IMR-90 (cell line): ENCODE measurements at regions not wholly inside any gene's neighbourhood (a gene's known extent, or its start where the extent isn't known, plus 50 kb on each side); places are given as distances from the start of the nearest gene placed in this dataset.

Experiments
- ATAC-seq: fragments of 200-7000 bp; cut with Tn5 transposase; 2 replicates; pipeline ENCODE4 v1.9.1; 2020; ENCODE audit warnings: low read depth, mild to moderate bottlenecking, moderate library complexity
- BruUV-seq: library from RNA; stranded (reverse); fragments of 400-500 nt; replicated peaks from 2 replicates; lab custom pipeline; 2021; lab: Mats Ljungman, UMichigan
- CTCF ChIA-PET: fragments of 300-600 bp; formaldehyde crosslinking; extraction: SDS; loops from one replicate; lab custom pipeline; 2021; ENCODE audit warnings: antibody characterized with exemption; lab: Yijun Ruan, JAX
- POLR2A ChIA-PET: fragments of 300-600 bp; sonication (Branson Sonifier 250); formaldehyde crosslinking; loops from one replicate; lab custom pipeline; 2022; ENCODE audit warnings: antibody characterized with exemption; ENCODE audit not compliant: unreplicated experiment; lab: Charles Lee
- DNase-seq: peaks from one replicate; pipeline ENCODE4 v3.0.0; 2013
- H2AFZ ChIP-seq: replicated peaks from 2 replicates; pipeline ENCODE3; 2013; ENCODE audit warnings: low read length, mild to moderate bottlenecking; ENCODE audit not compliant: poor library complexity
- H2AK5ac ChIP-seq: 2 replicates; pipeline ENCODE4 v1.6.1; 2013; ENCODE audit warnings: low read depth, low read length, inconsistent platforms
- H2AK9ac ChIP-seq: replicated peaks from 2 replicates; pipeline ENCODE3; 2013; ENCODE audit warnings: mild to moderate bottlenecking, low read depth, low read length, moderate library complexity; ENCODE audit not compliant: poor library complexity
- H2BK120ac ChIP-seq: 2 replicates; pipeline ENCODE4 v1.6.1; 2013; ENCODE audit warnings: low read depth, low read length, inconsistent platforms
- H2BK15ac ChIP-seq: 3 replicates; pipeline ENCODE4 v1.6.1; 2013; ENCODE audit warnings: low read depth, low read length, inconsistent platforms
- H2BK20ac ChIP-seq: 2 replicates; pipeline ENCODE4 v1.6.1; 2013; ENCODE audit warnings: low read depth, mild to moderate bottlenecking, inconsistent platforms, low read length, moderate library complexity
- H2BK5ac ChIP-seq: 2 replicates; pipeline ENCODE4 v1.6.1; 2013; ENCODE audit warnings: mild to moderate bottlenecking, low read depth, low read length, inconsistent platforms; ENCODE audit not compliant: poor library complexity, severe bottlenecking
- H3K14ac ChIP-seq: replicated peaks from 2 replicates; pipeline ENCODE4 v1.6.1; 2013; ENCODE audit warnings: low read depth, low read length, inconsistent platforms
- H3K18ac ChIP-seq: 2 replicates; pipeline ENCODE4 v1.6.1; 2013; ENCODE audit warnings: low read depth, low read length, control low read depth
- H3K23ac ChIP-seq: 2 replicates; pipeline ENCODE4 v1.6.1; 2013; ENCODE audit warnings: low read depth, low read length, inconsistent platforms
- H3K27ac ChIP-seq: 2 replicates; pipeline ENCODE4 v1.5.1; 2013; ENCODE audit warnings: mild to moderate bottlenecking, control low read depth, low read length; ENCODE audit not compliant: insufficient read depth
- H3K27me3 ChIP-seq: 2 replicates; pipeline ENCODE4 v1.6.1; 2013; ENCODE audit warnings: low read length; ENCODE audit not compliant: control insufficient read depth, insufficient read depth
- H3K36me3 ChIP-seq: 2 replicates; pipeline ENCODE4 v1.6.1; 2013; ENCODE audit warnings: low read length, mixed read lengths; ENCODE audit not compliant: control insufficient read depth, insufficient read depth
- H3K4ac ChIP-seq: 2 replicates; pipeline ENCODE4 v1.6.1; 2013; ENCODE audit warnings: low read depth, low read length, inconsistent platforms
- H3K4me1 ChIP-seq: 2 replicates; pipeline ENCODE4 v1.6.1; 2013; ENCODE audit warnings: low read length, mixed read lengths; ENCODE audit not compliant: control insufficient read depth, insufficient read depth
- H3K4me2 ChIP-seq: 2 replicates; pipeline ENCODE4 v1.6.1; 2013; ENCODE audit warnings: low read depth, mild to moderate bottlenecking, control low read depth, low read length, moderate library complexity
- H3K4me3 ChIP-seq: 2 replicates; pipeline ENCODE4 v1.5.1; 2013; ENCODE audit warnings: low read depth, mild to moderate bottlenecking, control low read depth, low read length, moderate library complexity; ENCODE audit not compliant: insufficient read depth
- H3K56ac ChIP-seq: 2 replicates; pipeline ENCODE4 v1.6.1; 2013; ENCODE audit warnings: low read length, inconsistent platforms; ENCODE audit not compliant: insufficient read depth; ENCODE audit errors: extremely low read depth
- H3K79me1 ChIP-seq, 2 experiments: 2 replicates each; pipeline ENCODE4 v1.6.1; 2013; ENCODE audit warnings: low read length in 2 of 2, inconsistent platforms in 1 of 2, low read depth in 1 of 2
- H3K9ac ChIP-seq: 2 replicates; pipeline ENCODE4 v1.6.1; 2013; ENCODE audit warnings: low read depth, low read length, control low read depth
- H3K9me1 ChIP-seq: 2 replicates; pipeline ENCODE4 v1.6.1; 2013; ENCODE audit warnings: low read length, inconsistent platforms; ENCODE audit not compliant: insufficient read depth
- H3K9me3 ChIP-seq: 2 replicates; pipeline ENCODE4 v1.6.1; 2013; ENCODE audit warnings: low read length; ENCODE audit not compliant: control insufficient read depth, insufficient read depth
- H4K20me1 ChIP-seq: 2 replicates; pipeline ENCODE4 v1.6.1; 2013; ENCODE audit warnings: low read length, inconsistent platforms; ENCODE audit not compliant: insufficient read depth
- H4K5ac ChIP-seq: 2 replicates; pipeline ENCODE4 v1.6.1; 2013; ENCODE audit warnings: mild to moderate bottlenecking, low read depth, low read length, control low read depth
- H4K8ac ChIP-seq, 2 experiments: 2 replicates each; pipeline ENCODE4 v1.6.1; 2013; ENCODE audit warnings: low read depth in 2 of 2, low read length in 2 of 2, control low read depth in 1 of 2, inconsistent platforms in 1 of 2
- H4K91ac ChIP-seq: 2 replicates; pipeline ENCODE4 v1.6.1; 2013; ENCODE audit warnings: low read depth, low read length, inconsistent platforms; ENCODE audit not compliant: insufficient read depth
- BHLHE40 ChIP-seq: fragments of 150-350 bp; IDR thresholded peaks from 2 replicates; pipeline ENCODE4 v1.6.1; 2016; ENCODE audit warnings: mild to moderate bottlenecking, low read depth, low read length
- CEBPB ChIP-seq: IDR thresholded peaks from 2 replicates; pipeline ENCODE4 v1.6.1; 2012; ENCODE audit warnings: low read depth, low read length, improper control_type of control experiment
- CHD1 ChIP-seq: IDR thresholded peaks from 2 replicates; pipeline ENCODE4 v1.6.1; 2012; ENCODE audit warnings: low read depth, low read length, improper control_type of control experiment
- CTCF ChIP-seq: conservative IDR thresholded peaks from 2 replicates; pipeline ENCODE4 v1.5.1; 2012; ENCODE audit warnings: mild to moderate bottlenecking, low read depth, low read length, improper control_type of control experiment
- FOS ChIP-seq: fragments of 150-350 bp; IDR thresholded peaks from 2 replicates; pipeline ENCODE4 v1.6.1; 2016; ENCODE audit warnings: low read depth, low read length
- MAFK ChIP-seq: IDR thresholded peaks from 2 replicates; pipeline ENCODE4 v1.6.1; 2012; ENCODE audit warnings: low read depth, low read length, improper control_type of control experiment
- MAZ ChIP-seq: IDR thresholded peaks from 2 replicates; pipeline ENCODE4 v1.6.1; 2012; ENCODE audit warnings: low read depth, mild to moderate bottlenecking, low read length, improper control_type of control experiment, moderate library complexity, borderline replicate concordance
- MXI1 ChIP-seq: IDR thresholded peaks from 2 replicates; pipeline ENCODE4 v1.6.1; 2012; ENCODE audit warnings: low read depth, mild to moderate bottlenecking, low read length, moderate library complexity, borderline replicate concordance
- NFE2L2 ChIP-seq: fragments of 150-350 bp; IDR thresholded peaks from 2 replicates; pipeline ENCODE4 v1.6.1; 2016; ENCODE audit warnings: low read depth, mild to moderate bottlenecking, low read length
- POLR2A ChIP-seq: IDR thresholded peaks from 2 replicates; pipeline ENCODE4 v1.6.1; 2012; ENCODE audit warnings: mild to moderate bottlenecking, low read depth, low read length
- RAD21 ChIP-seq: IDR thresholded peaks from 2 replicates; pipeline ENCODE4 v1.6.1; 2012; ENCODE audit warnings: low read length, improper control_type of control experiment
- RCOR1 ChIP-seq: IDR thresholded peaks from 2 replicates; pipeline ENCODE4 v1.6.1; 2012; ENCODE audit warnings: mild to moderate bottlenecking, low read length, improper control_type of control experiment; ENCODE audit not compliant: insufficient replicate concordance
- RFX5 ChIP-seq: IDR thresholded peaks from 2 replicates; pipeline ENCODE4 v1.8.0; 2012; ENCODE audit warnings: low read depth, mild to moderate bottlenecking, low read length, moderate library complexity
- SMC3 ChIP-seq: fragments of 150-350 bp; IDR thresholded peaks from 2 replicates; pipeline ENCODE4 v1.6.1; 2016; ENCODE audit warnings: low read depth, mild to moderate bottlenecking, antibody characterized with exemption, low read length, moderate library complexity
- WGBS, 2 experiments: methylation state at CpG; one replicate each; pipeline versions ENCODE4 v1.1.5 to v1.1.7; 2013; ENCODE audit warnings: missing lambda C conversion rate in 2 of 2; ENCODE audit not compliant: insufficient read length in 1 of 2; ENCODE audit errors: extremely low coverage in 2 of 2; 5-methylcytosine and 5-hydroxymethylcytosine counted together
- dilution Hi-C: fragments of 300-500 bp; cut with HindIII; formaldehyde crosslinking; loops from one replicate; pipeline ENCODE4 v1.14.3; 2018; ENCODE audit warnings: low sequenced_read_pairs; ENCODE audit not compliant: unreplicated experiment
- in situ Hi-C: fragments of 300-500 bp; cut with MboI; formaldehyde crosslinking; loops from 3 replicates; pipeline ENCODE4 v1.14.3; 2019; ENCODE audit warnings: low sequenced_read_pairs, inconsistent platforms, mixed read lengths
- intact Hi-C: fragments of 100-400 bp; cut with micrococcal nuclease; formaldehyde crosslinking; loops from 2 replicates; pipeline ENCODE4 v1.10.0; 2022
- TF ChIP-seq, protein P1 (sequence below): fragments of 150-350 bp; IDR thresholded peaks from 2 replicates; pipeline ENCODE4 v1.6.1; 2017; ENCODE audit warnings: mild to moderate bottlenecking, antibody characterized with exemption, low read length, low read depth
- TF ChIP-seq, protein P2 (sequence below): fragments of 150-350 bp; IDR thresholded peaks from 2 replicates; pipeline ENCODE4 v1.6.1; 2016; ENCODE audit warnings: low read depth, mild to moderate bottlenecking, low read length, moderate library complexity, borderline replicate concordance

DNA sequence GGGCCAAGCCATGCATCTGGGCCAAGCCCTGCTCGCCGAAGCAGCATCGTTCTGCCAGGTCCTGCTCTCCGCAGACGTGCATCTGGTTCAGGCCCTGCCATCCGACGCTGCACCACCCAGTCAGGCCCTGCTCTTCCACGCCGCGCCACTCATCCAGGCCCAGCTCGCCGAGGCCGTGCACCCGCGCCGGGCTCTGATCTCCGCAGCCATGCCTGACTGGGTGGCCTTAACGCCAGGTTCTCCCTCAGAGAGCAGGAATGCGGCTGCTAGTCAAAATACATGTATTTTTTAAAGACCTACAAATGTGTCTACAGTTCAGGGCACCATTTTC, 891.1 kb upstream of the CTNND2 start:
- Histone ChIP-seq H3K27ac (no peak overlapping the region), H4K5ac (no peak overlapping the region), H3K4ac (no peak overlapping the region), H3K18ac (no peak overlapping the region), H3K36me3 (no peaks in the 10 kb centered on the region), H3K4me3 (no peak overlapping the region), H3K14ac (no peak overlapping the region), H3K9ac (no peak overlapping the region), H4K20me1 (no peaks in the 10 kb centered on the region), H2AK9ac (no peak overlapping the region), H4K8ac (no peak overlapping the region), H2BK15ac (no peak overlapping the region), H3K9me3 (peaks cover 16% of the 10 kb centered on the region), H4K91ac (no peak overlapping the region), H3K4me2 (no peak overlapping the region), H3K79me1 (no peaks in the 10 kb centered on the region), H2AK5ac (no peak overlapping the region), H3K9me1 (no peaks in the 10 kb centered on the region), H2AFZ (no peak overlapping the region), H3K56ac (no peak overlapping the region), H2BK20ac (no peak overlapping the region), H3K4me1 (no peaks in the 10 kb centered on the region), H2BK120ac (no peak overlapping the region), H3K27me3 (no peaks in the 10 kb centered on the region), H3K23ac (no peak overlapping the region), H2BK5ac (no peak overlapping the region)
- DNase-seq (no peak), ATAC-seq (no peak)
- dilution Hi-C loops, result no loop called here
- intact Hi-C loops, result no loop called here
- TF ChIP-seq BHLHE40, result no peak
- TF ChIP-seq CHD1, result no peak
- no peak for TF ChIP-seq MAZ
- no peak for TF ChIP-seq MXI1
- no peak for TF ChIP-seq RAD21
- TF ChIP-seq, protein P1, sequence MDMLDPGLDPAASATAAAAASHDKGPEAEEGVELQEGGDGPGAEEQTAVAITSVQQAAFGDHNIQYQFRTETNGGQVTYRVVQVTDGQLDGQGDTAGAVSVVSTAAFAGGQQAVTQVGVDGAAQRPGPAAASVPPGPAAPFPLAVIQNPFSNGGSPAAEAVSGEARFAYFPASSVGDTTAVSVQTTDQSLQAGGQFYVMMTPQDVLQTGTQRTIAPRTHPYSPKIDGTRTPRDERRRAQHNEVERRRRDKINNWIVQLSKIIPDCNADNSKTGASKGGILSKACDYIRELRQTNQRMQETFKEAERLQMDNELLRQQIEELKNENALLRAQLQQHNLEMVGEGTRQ, result no peak
- no peak for TF ChIP-seq FOS
- TF ChIP-seq CTCF, result no peak
- TF ChIP-seq CEBPB, result no peak
- TF ChIP-seq, protein P2, sequence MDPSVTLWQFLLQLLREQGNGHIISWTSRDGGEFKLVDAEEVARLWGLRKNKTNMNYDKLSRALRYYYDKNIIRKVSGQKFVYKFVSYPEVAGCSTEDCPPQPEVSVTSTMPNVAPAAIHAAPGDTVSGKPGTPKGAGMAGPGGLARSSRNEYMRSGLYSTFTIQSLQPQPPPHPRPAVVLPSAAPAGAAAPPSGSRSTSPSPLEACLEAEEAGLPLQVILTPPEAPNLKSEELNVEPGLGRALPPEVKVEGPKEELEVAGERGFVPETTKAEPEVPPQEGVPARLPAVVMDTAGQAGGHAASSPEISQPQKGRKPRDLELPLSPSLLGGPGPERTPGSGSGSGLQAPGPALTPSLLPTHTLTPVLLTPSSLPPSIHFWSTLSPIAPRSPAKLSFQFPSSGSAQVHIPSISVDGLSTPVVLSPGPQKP, result no peak
- TF ChIP-seq MAFK, result no peak
- no peak for TF ChIP-seq SMC3
- TF ChIP-seq RCOR1, result no peak
- TF ChIP-seq RFX5, result no peak
- no peak for TF ChIP-seq NFE2L2
- TF ChIP-seq POLR2A, result no peak
- ChIA-PET CTCF (no interaction called here), POLR2A (no interaction called here)
- in situ Hi-C loops, result no loop called here
- 100% methylated on average over 7 of the region's 19 CpGs; no CpG with 5 or more reads in 1 of the 2 experiments for WGBS, 2 experiments
- no TSS peak for BruUV-seq
